ENCODE measurements at regions not wholly inside any gene's neighbourhood (a gene's known extent, or its start where the extent isn't known, plus 50 kb on each side); places are given as distances from the start of the nearest gene placed in this dataset.

DNA sequence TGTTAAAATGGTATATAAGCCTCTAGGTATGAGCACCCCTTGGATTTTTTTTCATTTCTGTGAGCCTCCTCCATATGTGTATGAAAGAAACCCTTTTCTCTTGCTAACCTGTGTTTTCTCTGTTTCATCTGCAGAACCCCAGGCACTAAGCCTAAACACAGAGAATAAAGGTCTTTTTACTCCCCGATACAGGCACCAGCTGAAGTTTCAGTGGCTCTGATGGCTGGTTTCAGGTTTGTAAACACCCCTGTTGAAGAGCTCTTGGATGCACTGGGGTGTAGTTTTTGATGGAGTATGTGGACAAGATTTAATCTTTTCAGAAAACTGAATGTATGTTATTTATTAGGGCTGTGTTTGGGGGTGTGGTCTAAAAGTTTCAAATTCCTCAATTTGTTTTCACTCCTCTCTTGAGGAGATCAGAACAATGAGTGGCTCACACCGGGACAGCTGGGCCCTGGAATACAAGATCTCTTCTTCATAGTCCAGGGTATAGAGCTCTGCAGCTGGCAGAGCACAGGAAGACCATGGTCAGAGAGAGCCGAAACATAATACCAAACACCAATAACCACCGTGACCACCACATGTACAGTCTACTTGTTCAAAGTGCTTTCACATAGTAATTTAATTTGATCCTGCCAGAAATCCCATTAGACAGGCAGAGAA, 50.2 kb upstream of the VTCN1 start:
- DNase-seq (ENCODE audit: low spot score): no peak
